LNCAP (cell line): ENCODE measurements at regions not wholly inside any gene's neighbourhood (a gene's known extent, or its start where the extent isn't known, plus 50 kb on each side); places are given as distances from the start of the nearest gene placed in this dataset.

ENCODE experiments used
- CTCF ChIP-seq: fragments of 450-650 bp; IDR thresholded peaks from 2 replicates; pipeline ENCODE4 v1.5.1; 2017; ENCODE audit warnings: mild to moderate bottlenecking

- TF ChIP-seq CTCF = no peak
Observed at GRCh38 chr16:59249011-59249410, 514.9 kb upstream of the GOT2 start.

DNA sequence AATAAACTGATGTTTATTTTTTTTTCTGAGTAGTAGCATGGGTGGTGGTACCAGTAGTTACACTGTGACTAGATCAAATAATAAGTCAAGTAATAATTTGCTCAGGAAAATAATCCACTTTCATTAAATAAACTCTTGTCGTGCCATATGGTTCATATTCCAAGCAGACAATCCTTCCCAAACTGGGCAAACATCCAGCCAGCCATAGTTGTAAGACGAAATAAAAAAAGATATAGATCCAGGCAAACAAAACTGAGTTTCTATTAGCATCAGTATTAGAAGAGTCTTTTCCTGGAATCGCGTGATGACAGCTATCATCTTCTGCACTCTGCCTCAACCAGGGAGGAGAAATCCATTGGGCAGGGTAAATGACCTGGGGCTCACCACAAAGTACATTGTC is 508.4 kb upstream of the GOT2 start:
- no peak for TF ChIP-seq CTCF

DNA sequence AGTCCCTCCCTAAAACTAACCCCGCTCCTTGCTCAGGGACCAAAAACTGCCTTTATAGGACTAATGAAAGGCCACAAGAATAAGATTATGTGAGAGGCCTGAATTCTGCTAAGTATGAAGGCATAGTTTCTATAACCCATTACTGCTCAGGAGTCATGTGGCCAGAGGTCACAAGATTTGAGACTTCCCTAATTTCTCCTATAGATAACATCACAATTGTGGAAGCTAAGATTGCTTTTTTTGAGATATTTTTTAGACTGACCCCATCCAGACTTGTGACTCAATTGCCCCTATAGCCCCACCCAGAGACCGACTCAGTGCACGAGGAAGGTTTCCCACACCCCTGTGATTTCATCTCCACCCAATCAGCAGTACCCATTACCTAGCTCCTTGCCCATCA is 504.1 kb upstream of the GOT2 start:
- TF ChIP-seq CTCF = no peak

GRCh38 chr16:59236804-59237458 is 502.8 kb upstream of the GOT2 start:
- TF ChIP-seq CTCF = no peak

DNA sequence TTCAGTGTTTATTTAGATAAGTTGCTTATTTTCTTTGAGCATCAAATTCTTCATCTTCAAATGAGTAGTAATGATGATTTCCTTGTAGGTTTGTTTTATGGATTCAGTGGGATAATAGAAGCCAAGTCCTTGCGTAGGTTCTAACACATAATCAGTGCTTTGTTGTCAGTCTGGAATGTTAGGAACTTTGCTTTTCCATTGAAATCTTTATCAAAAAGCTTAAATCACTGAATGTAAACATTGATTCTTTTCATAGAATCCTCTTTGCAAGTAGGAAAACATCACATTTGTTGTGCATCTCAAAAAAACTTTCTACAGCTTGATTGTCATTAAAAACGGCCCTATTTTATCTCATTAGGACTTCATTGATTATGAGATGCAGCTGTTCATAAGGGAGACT is 490.3 kb upstream of the GOT2 start:
- TF ChIP-seq CTCF = no peak

- TF ChIP-seq CTCF = no peak
Observed at GRCh38 chr16:59220011-59220410, 485.9 kb upstream of the GOT2 start.

DNA sequence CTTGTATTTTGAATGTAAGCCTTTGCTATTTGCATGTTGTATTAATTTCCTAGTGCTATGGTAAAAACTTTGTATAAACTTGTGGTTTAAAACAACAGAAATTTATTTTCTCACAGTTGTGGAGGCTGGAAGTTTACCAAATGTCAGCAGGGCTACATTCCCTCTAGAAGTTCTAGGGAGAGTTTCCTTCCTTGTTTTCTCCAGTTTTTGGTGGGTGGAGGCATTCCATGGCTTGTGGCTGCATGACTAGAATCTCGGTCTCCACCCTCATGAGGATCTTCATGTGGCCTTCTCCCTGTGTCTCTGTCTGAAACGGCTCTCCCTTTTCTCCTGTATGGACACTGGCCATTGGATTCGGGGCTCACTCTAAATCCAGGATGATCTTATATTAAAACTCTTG is 482.2 kb upstream of the GOT2 start:
- no peak for TF ChIP-seq CTCF

- no peak for TF ChIP-seq CTCF
Observed at GRCh38 chr16:59214455-59214854, 480.3 kb upstream of the GOT2 start.
